ENCODE measurements at regions not wholly inside any gene's neighbourhood (a gene's known extent, or its start where the extent isn't known, plus 50 kb on each side); places are given as distances from the start of the nearest gene placed in this dataset.

GRCh38 chr10:78907551-78908211 is 161.1 kb upstream of the ZMIZ1 start:
- TF ChIP-seq EZH2 (IDR thresholded peaks at IDR 0.05; ENCODE audit: borderline replicate concordance, insufficient read depth, low read depth, low read length, poor library complexity, severe bottlenecking) (no peak), CTCF (IDR thresholded peaks at IDR 0.05) (no peak)
